ENCODE measurements at regions not wholly inside any gene's neighbourhood (a gene's known extent, or its start where the extent isn't known, plus 50 kb on each side); places are given as distances from the start of the nearest gene placed in this dataset.
"Not testable (repeated sequence)": the region's sequence is repeated elsewhere in the genome, so short reads cannot be mapped to it uniquely, and the experiment has no call there.

- Mint-ChIP-seq H3K27ac (no peak overlapping the region), H3K36me3 (ENCODE audit: low read depth) (no peaks in the 10 kb centered on the region), H3K4me1 (ENCODE audit: low read depth) (no peaks in the 10 kb centered on the region), H3K4me3 (no peak overlapping the region), H3K27me3 (ENCODE audit: insufficient read depth) (peaks cover 4% of the 10 kb centered on the region), H3K9me3 (no peaks in the 10 kb centered on the region)
- intact Hi-C loops (cut with micrococcal nuclease), result no loop called here
- no peak for DNase-seq (ENCODE audit: low spot score)
Measured at GRCh38 chr16:17930280-17930679, 406.3 kb downstream of the NPIPA8 start.

- Mint-ChIP-seq H3K27ac (no peak overlapping the region), H3K27me3 (ENCODE audit: insufficient read depth) (peaks cover 8% of the 10 kb centered on the region), H3K4me1 (ENCODE audit: low read depth) (no peaks in the 10 kb centered on the region), H3K36me3 (ENCODE audit: low read depth) (no peaks in the 10 kb centered on the region), H3K9me3 (no peaks in the 10 kb centered on the region), H3K4me3 (no peak overlapping the region)
- DNase-seq (ENCODE audit: low spot score), result no peak
- intact Hi-C loops (cut with micrococcal nuclease), result no loop called here
Measured at GRCh38 chr16:17926866-17927399, 409.6 kb downstream of the NPIPA8 start.

DNA sequence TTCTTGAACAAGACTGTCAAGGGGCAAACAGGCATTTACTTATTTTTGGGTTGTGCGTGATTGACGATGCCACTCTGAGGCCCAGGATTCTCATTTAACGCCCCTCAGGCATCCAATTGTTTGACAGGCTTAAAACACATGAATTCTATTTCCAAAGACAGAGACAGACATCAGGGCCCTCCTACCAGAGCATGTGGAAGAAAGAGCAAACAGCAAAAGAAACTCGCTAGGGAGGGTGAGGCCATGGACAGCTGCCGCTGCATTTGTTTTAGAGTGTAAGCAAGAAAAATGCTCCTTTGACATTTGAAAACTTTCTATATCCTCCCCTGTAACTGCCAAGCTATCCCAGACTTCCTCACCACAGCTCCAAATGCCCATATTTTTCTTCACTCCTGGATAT is 410.1 kb downstream of the NPIPA8 start:
- Mint-ChIP-seq H3K4me1 (ENCODE audit: low read depth) (no peaks in the 10 kb centered on the region), H3K36me3 (ENCODE audit: low read depth) (no peaks in the 10 kb centered on the region), H3K9me3 (no peaks in the 10 kb centered on the region), H3K27me3 (ENCODE audit: insufficient read depth) (peaks cover 11% of the 10 kb centered on the region), H3K4me3 (no peak overlapping the region), H3K27ac (no peak overlapping the region)
- no peak for DNase-seq (ENCODE audit: low spot score)
- intact Hi-C loops (cut with micrococcal nuclease), result no loop called here

DNA sequence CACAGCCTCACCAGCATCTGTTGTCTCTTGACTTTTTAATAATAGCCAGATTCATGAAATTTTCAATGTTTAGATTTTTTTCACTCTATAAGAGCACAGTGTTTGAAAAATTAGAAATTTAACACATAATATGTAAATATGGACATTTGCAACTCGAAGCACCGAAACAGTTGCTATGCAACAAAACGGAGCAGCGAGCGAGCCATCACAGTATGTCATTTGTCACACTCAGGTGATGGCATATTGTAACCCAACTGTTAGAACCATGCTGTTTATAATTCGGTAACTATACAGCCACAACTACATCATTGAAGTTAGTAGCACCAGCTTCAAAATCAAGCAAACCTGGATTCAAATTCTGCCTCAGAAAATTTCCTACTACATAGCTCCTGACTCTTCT is 410.8 kb downstream of the NPIPA8 start:
- DNase-seq (ENCODE audit: low spot score), result no peak
- no peak overlapping the region for H3K27ac Mint-ChIP-seq
- intact Hi-C loops (cut with micrococcal nuclease), result no loop called here
- no peaks in the 10 kb centered on the region for H3K4me1 Mint-ChIP-seq (ENCODE audit: low read depth)
- H3K9me3 Mint-ChIP-seq, result no peaks in the 10 kb centered on the region
- H3K4me3 Mint-ChIP-seq, result no peak overlapping the region
- peaks cover 11% of the 10 kb centered on the region for H3K27me3 Mint-ChIP-seq (ENCODE audit: insufficient read depth)
- no peaks in the 10 kb centered on the region for H3K36me3 Mint-ChIP-seq (ENCODE audit: low read depth)

DNA sequence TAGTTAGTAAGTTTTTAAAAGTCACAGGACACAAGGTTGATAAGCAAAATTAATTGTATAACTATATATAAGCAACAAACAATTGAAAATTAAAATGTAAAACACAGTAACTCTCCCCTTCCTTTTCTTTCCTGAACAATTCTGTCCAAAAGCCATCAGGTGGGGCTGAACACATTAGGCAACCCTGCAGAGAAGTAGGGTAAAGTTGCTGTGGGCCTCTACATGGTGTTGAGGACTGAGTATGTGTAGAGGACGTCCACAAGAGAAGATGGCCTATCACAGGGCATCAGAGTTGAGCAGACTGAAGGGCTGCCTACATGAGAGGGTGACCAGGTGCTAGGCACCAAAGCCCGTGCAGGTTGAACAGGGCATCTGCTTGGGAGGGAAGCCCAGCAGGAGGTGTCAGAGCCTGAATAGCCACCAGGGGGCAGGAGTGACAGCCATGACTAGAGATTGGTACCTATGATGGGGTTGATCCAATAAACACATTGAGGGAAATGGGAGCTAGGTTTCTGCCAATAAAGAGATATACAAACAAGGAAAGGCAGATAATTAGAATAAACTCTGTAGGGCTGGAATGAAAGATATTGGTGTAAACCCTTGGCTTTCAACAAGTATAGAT is 415.1 kb downstream of the NPIPA8 start:
- intact Hi-C loops (cut with micrococcal nuclease), result no loop called here
- Mint-ChIP-seq H3K27me3 (ENCODE audit: insufficient read depth) (peaks cover 15% of the 10 kb centered on the region), H3K36me3 (ENCODE audit: low read depth) (no peaks in the 10 kb centered on the region), H3K9me3 (no peaks in the 10 kb centered on the region), H3K4me1 (ENCODE audit: low read depth) (no peaks in the 10 kb centered on the region), H3K27ac (no peak overlapping the region), H3K4me3 (no peak overlapping the region)
- peak; percentile 30 for DNase-seq (ENCODE audit: low spot score)

GRCh38 chr16:17917316-17918019 is 419.1 kb downstream of the NPIPA8 start:
- peaks cover 13% of the 10 kb centered on the region for H3K27me3 Mint-ChIP-seq (ENCODE audit: insufficient read depth)
- H3K36me3 Mint-ChIP-seq (ENCODE audit: low read depth), result no peaks in the 10 kb centered on the region
- H3K4me3 Mint-ChIP-seq, result no peak overlapping the region
- no peaks in the 10 kb centered on the region for H3K4me1 Mint-ChIP-seq (ENCODE audit: low read depth)
- H3K9me3 Mint-ChIP-seq, result no peaks in the 10 kb centered on the region
- intact Hi-C loops (cut with micrococcal nuclease), result no loop called here
- no peak overlapping the region for H3K27ac Mint-ChIP-seq
- DNase-seq (ENCODE audit: low spot score), result no peak

DNA sequence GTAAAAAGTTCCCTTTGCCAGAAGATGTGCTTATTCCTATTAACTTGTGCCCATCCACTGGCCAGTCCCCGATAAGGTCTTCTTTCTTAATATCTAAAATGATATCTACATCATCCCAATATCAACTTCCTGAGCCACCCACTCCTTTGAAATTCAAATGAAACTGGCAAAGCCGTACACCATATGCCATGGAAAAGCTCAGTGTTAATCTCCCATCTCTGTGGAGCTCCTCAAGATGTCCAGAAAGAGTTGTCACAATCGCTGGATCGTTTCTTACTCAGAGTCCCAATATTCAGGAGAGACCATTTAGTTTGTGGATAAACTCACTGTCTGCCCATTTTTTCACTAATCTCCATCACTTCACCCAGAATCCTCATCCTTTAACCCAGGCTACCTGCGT is 420.7 kb downstream of the NPIPA8 start:
- Mint-ChIP-seq H3K27ac (no peak overlapping the region), H3K4me3 (no peak overlapping the region), H3K9me3 (peaks cover 4% of the 10 kb centered on the region), H3K4me1 (ENCODE audit: low read depth) (no peaks in the 10 kb centered on the region), H3K27me3 (ENCODE audit: insufficient read depth) (peaks cover 9% of the 10 kb centered on the region), H3K36me3 (ENCODE audit: low read depth) (no peaks in the 10 kb centered on the region)
- DNase-seq (ENCODE audit: low spot score), result no peak
- intact Hi-C loops (cut with micrococcal nuclease), result no loop called here

- no peak overlapping the region for H3K27ac Mint-ChIP-seq
- no peaks in the 10 kb centered on the region for H3K4me1 Mint-ChIP-seq (ENCODE audit: low read depth)
- peaks cover 4% of the 10 kb centered on the region for H3K9me3 Mint-ChIP-seq
- H3K4me3 Mint-ChIP-seq, result no peak overlapping the region
- no peaks in the 10 kb centered on the region for H3K36me3 Mint-ChIP-seq (ENCODE audit: low read depth)
- intact Hi-C loops (cut with micrococcal nuclease), result no loop called here
- DNase-seq (ENCODE audit: low spot score), result no peak
- H3K27me3 Mint-ChIP-seq (ENCODE audit: insufficient read depth), result peaks cover 6% of the 10 kb centered on the region
Measured at GRCh38 chr16:17914168-17914567, 422.4 kb downstream of the NPIPA8 start.

DNA sequence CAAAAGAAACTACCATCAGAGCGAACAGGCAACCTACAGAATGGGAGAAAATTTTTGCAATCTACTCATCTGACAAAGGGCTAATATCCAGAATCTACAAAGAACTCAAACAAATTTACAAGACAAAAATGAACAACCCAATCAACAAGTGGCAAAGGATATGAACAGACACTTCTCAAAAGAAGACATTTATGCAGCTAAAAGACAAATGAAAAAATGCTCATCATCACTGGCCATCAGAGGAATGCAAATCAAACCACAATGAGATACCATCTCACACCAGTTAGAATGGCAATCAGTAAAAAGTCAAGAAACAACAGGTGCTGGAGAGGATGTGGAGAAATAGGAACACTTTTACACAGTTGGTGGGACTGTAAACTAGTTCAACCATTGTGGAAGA is 425.0 kb downstream of the NPIPA8 start:
- H3K27ac Mint-ChIP-seq; DNase-seq (ENCODE audit: low spot score); H3K36me3 Mint-ChIP-seq (ENCODE audit: low read depth); intact Hi-C loops (cut with micrococcal nuclease); H3K9me3 Mint-ChIP-seq; H3K27me3 Mint-ChIP-seq (ENCODE audit: insufficient read depth); H3K4me1 Mint-ChIP-seq (ENCODE audit: low read depth); H3K4me3 Mint-ChIP-seq: not testable (repeated sequence)

- H3K4me1 Mint-ChIP-seq (ENCODE audit: low read depth); H3K4me3 Mint-ChIP-seq; intact Hi-C loops (cut with micrococcal nuclease); H3K27ac Mint-ChIP-seq; H3K27me3 Mint-ChIP-seq (ENCODE audit: insufficient read depth); DNase-seq (ENCODE audit: low spot score); H3K36me3 Mint-ChIP-seq (ENCODE audit: low read depth): not testable (repeated sequence)
- H3K9me3 Mint-ChIP-seq, result peaks cover 16% of the 10 kb centered on the region
Measured at GRCh38 chr16:17906626-17907025, 429.9 kb downstream of the NPIPA8 start.

GRCh38 chr16:17901309-17901708 is 430.5 kb upstream of the XYLT1 start:
- intact Hi-C loops (cut with micrococcal nuclease), result no loop called here
- no peaks in the 10 kb centered on the region for H3K36me3 Mint-ChIP-seq (ENCODE audit: low read depth)
- no peak overlapping the region for H3K27ac Mint-ChIP-seq
- H3K4me3 Mint-ChIP-seq, result no peak overlapping the region
- H3K4me1 Mint-ChIP-seq (ENCODE audit: low read depth), result no peaks in the 10 kb centered on the region
- H3K27me3 Mint-ChIP-seq (ENCODE audit: insufficient read depth), result no peaks in the 10 kb centered on the region
- H3K9me3 Mint-ChIP-seq, result peaks cover 14% of the 10 kb centered on the region
- no peak for DNase-seq (ENCODE audit: low spot score)

DNA sequence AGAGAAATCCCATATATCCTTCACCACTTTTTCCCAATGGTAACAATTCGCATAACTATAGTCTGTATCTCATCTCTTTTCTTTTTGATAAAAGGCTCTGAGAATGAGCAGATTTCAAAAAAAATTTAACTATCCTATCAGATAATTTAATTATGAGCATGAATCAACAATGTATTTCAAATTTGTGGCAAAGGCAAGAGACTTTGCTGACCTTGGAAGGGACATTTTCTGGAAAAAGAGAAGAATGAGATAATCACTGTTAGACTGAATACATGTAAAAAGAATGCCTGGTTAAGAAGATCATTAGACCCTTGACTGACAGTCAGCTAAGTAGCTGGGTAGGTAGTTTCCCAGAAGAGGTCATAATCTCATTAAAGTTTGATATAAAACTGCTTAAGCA is 428.4 kb upstream of the XYLT1 start:
- intact Hi-C loops (cut with micrococcal nuclease), result no loop called here
- peaks cover 7% of the 10 kb centered on the region for H3K9me3 Mint-ChIP-seq
- H3K27ac Mint-ChIP-seq, result no peak overlapping the region
- H3K4me3 Mint-ChIP-seq, result no peak overlapping the region
- H3K4me1 Mint-ChIP-seq (ENCODE audit: low read depth), result no peaks in the 10 kb centered on the region
- DNase-seq (ENCODE audit: low spot score), result no peak
- H3K27me3 Mint-ChIP-seq (ENCODE audit: insufficient read depth), result no peaks in the 10 kb centered on the region
- no peaks in the 10 kb centered on the region for H3K36me3 Mint-ChIP-seq (ENCODE audit: low read depth)

- H3K27ac Mint-ChIP-seq, result no peak overlapping the region
- DNase-seq (ENCODE audit: low spot score), result no peak
- no peaks in the 10 kb centered on the region for H3K4me1 Mint-ChIP-seq (ENCODE audit: low read depth)
- intact Hi-C loops (cut with micrococcal nuclease), result no loop called here
- no peaks in the 10 kb centered on the region for H3K9me3 Mint-ChIP-seq
- H3K4me3 Mint-ChIP-seq, result no peak overlapping the region
- no peaks in the 10 kb centered on the region for H3K36me3 Mint-ChIP-seq (ENCODE audit: low read depth)
- peaks cover 3% of the 10 kb centered on the region for H3K27me3 Mint-ChIP-seq (ENCODE audit: insufficient read depth)
Measured at GRCh38 chr16:17887963-17888362, 417.2 kb upstream of the XYLT1 start.

Data from activated T-helper 1 cell treated with anti-CD3 and anti-CD28 coated beads, Interleukin-12 subunit alpha, Interleukin-12 subunit beta, Interleukin-2, Interleukin-4 antibody, amounts not matched to agents 30 ng/mL and 10 ng/mL and 1 ng/mL, durations not matched to agents 14 hours and 24 hours and 36 hours (primary cell).